ENCODE measurements at regions not wholly inside any gene's neighbourhood (a gene's known extent, or its start where the extent isn't known, plus 50 kb on each side); places are given as distances from the start of the nearest gene placed in this dataset.

DNA sequence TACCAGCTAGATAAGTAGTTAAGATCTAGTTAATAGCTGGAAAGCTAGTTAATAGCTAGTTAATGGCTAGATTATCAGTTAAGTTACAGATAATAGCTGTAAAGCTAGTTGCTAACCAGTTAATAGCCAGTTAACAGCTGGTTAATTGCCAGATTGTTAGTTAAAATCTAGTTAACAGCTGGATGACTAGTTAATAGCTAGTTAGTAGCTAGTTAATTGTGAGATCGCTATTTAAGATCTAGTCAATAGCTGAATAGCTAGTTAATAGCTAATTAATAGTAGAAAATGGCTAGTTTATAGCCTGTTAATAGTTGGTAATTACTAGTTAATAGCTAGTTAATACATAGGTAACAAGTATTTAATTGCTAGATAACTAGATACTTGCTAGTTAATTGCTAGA lies 630.5 kb upstream of the CT83 start:
- Histone ChIP-seq H3K36me3 (ENCODE audit: control insufficient read depth in 3 of 3, insufficient read depth in 2 of 3, low read depth in 1 of 3, low read length in 3 of 3) (no peaks in the 10 kb centered on the region), H3K27ac (ENCODE audit: low read depth in 1 of 3, low read length in 2 of 3) (no peak overlapping the region), H3K4me3 (ENCODE audit: low read depth in 1 of 3, low read length in 3 of 3) (no peak overlapping the region), H3K4me1 (ENCODE audit: control insufficient read depth in 3 of 3, insufficient read depth in 2 of 3, low read depth in 1 of 3, low read length in 2 of 3) (no peaks in the 10 kb centered on the region), H3K9me3 (ENCODE audit: control insufficient read depth in 2 of 2, insufficient read depth in 1 of 2, low read depth in 1 of 2, low read length in 1 of 2) (no peaks in the 10 kb centered on the region), H3K27me3 (ENCODE audit: control insufficient read depth in 3 of 3, insufficient read depth in 3 of 3, low read length in 3 of 3) (no peaks in the 10 kb centered on the region)
- 81 to 92% (median 89%) methylated on average over 1 of the region's 1 CpG for WGBS, 3 donors
- no peak for DNase-seq
- FAIRE-seq: no peak

DNA sequence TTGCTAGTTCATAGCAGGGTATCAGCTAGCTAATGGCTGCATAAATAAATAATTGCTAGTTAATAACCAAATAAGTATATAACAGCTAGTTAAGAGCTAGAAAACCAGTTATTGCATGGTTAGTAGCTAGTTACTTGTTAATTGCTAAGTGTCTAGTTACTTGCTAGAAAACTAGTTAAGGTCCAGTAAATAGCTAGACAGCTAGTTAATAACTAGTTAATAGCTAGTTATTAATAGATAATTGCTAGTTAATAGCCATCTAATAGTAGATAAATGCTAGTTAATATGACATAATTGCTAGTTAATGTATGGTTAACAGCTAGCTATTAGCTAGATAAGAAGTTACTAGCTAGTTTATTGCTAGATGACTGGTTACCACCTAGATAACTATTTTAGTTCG lies 629.9 kb upstream of the CT83 start:
- no peak for FAIRE-seq

DNA sequence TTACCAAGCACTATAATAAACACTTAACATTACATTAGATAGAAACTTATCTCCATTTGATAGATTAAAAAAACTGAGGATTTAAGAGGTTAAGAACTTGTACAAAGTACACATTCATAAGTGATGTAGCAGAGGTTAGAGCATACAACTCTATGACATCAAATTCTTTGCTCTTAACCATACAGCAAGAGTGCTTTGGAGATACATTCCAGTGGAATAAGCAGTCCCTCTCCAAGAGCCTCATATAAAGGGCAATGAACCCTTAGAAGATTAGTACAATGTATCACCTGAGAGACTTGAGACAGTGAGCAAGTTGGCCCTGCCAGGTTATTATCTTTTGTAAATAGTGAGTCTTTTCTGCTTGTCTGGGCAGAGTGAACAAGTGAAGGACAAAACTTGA lies 600.4 kb upstream of the CT83 start:
- H3K27me3 ChIP-seq (ENCODE audit: control insufficient read depth in 3 of 3, insufficient read depth in 3 of 3, low read length in 3 of 3): no peaks in the 10 kb centered on the region
- no peaks in the 10 kb centered on the region for H3K4me1 ChIP-seq (ENCODE audit: control insufficient read depth in 3 of 3, insufficient read depth in 2 of 3, low read depth in 1 of 3, low read length in 2 of 3)
- FAIRE-seq (no peak), DNase-seq (no peak)
- no peak overlapping the region for H3K4me3 ChIP-seq (ENCODE audit: low read depth in 1 of 3, low read length in 3 of 3)
- no peak overlapping the region for H3K27ac ChIP-seq (ENCODE audit: low read depth in 1 of 3, low read length in 2 of 3)
- no peaks in the 10 kb centered on the region for H3K36me3 ChIP-seq (ENCODE audit: control insufficient read depth in 3 of 3, insufficient read depth in 2 of 3, low read depth in 1 of 3, low read length in 3 of 3)
- H3K9me3 ChIP-seq (ENCODE audit: control insufficient read depth in 2 of 2, insufficient read depth in 1 of 2, low read depth in 1 of 2, low read length in 1 of 2): no peaks in the 10 kb centered on the region

More for the DNA sequence above, 629.9 kb upstream of the CT83 start:
- H3K9me3 ChIP-seq (ENCODE audit: control insufficient read depth in 2 of 2, insufficient read depth in 1 of 2, low read depth in 1 of 2, low read length in 1 of 2): no peaks in the 10 kb centered on the region
- no peak overlapping the region for H3K27ac ChIP-seq (ENCODE audit: low read depth in 1 of 3, low read length in 2 of 3)
- no peaks in the 10 kb centered on the region for H3K36me3 ChIP-seq (ENCODE audit: control insufficient read depth in 3 of 3, insufficient read depth in 2 of 3, low read depth in 1 of 3, low read length in 3 of 3)
- no peak overlapping the region for H3K4me3 ChIP-seq (ENCODE audit: low read depth in 1 of 3, low read length in 3 of 3)
- H3K4me1 ChIP-seq (ENCODE audit: control insufficient read depth in 3 of 3, insufficient read depth in 2 of 3, low read depth in 1 of 3, low read length in 2 of 3): no peaks in the 10 kb centered on the region
- no peak for DNase-seq
- WGBS, 3 donors: 32 to 73% (median 63%) methylated on average over 1 of the region's 1 CpG
- H3K27me3 ChIP-seq (ENCODE audit: control insufficient read depth in 3 of 3, insufficient read depth in 3 of 3, low read length in 3 of 3): no peaks in the 10 kb centered on the region

DNA sequence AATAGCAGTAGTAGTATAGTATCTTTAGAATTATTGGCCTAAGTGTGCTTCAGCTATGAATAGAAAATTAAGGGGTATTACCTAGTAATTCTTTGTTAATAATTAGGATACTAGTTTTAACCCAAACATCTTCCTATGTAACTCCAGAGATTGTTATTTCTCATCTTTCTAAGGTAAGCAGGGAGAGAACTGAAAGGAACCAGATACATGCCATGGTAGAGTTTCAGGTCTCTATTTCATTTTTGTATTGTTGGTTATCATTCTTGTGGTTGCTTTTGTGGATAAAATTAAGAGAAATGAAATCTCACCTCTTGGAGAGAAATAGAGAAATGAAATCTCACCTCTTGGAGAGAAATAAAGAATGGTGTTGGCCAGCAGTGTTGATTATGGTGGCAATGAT lies 597.1 kb upstream of the CT83 start:
- no peaks in the 10 kb centered on the region for H3K27me3 ChIP-seq (ENCODE audit: control insufficient read depth in 3 of 3, insufficient read depth in 3 of 3, low read length in 3 of 3)
- no peak overlapping the region for H3K4me3 ChIP-seq (ENCODE audit: low read depth in 1 of 3, low read length in 3 of 3)
- FAIRE-seq (no peak), DNase-seq (no peak)
- H3K9me3 ChIP-seq (ENCODE audit: control insufficient read depth in 2 of 2, insufficient read depth in 1 of 2, low read depth in 1 of 2, low read length in 1 of 2): no peaks in the 10 kb centered on the region
- no peak overlapping the region for H3K27ac ChIP-seq (ENCODE audit: low read depth in 1 of 3, low read length in 2 of 3)
- H3K4me1 ChIP-seq (ENCODE audit: control insufficient read depth in 3 of 3, insufficient read depth in 2 of 3, low read depth in 1 of 3, low read length in 2 of 3): no peaks in the 10 kb centered on the region
- H3K36me3 ChIP-seq (ENCODE audit: control insufficient read depth in 3 of 3, insufficient read depth in 2 of 3, low read depth in 1 of 3, low read length in 3 of 3): no peaks in the 10 kb centered on the region

DNA sequence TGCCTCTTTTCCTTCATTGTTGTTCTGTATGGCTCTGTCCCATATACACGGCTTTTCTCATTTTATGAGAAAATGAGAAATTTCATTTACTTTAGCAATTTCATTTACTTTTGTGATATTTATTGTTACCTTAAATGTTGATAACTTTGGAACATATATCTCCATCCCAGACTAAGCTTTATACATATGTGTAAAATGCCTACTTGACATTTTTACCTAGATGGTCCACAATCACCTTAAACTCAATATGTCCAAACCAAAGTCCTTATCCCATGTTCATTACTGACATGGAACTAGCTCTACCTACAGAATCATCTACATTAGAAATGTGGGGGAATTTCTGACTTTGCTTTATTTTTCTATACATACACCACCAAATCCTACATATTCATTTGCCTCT lies 590.5 kb upstream of the CT83 start:
- no peaks in the 10 kb centered on the region for H3K36me3 ChIP-seq (ENCODE audit: control insufficient read depth in 3 of 3, insufficient read depth in 2 of 3, low read depth in 1 of 3, low read length in 3 of 3)
- H3K27ac ChIP-seq (ENCODE audit: low read depth in 1 of 3, low read length in 2 of 3): no peak overlapping the region
- no peak overlapping the region for H3K4me3 ChIP-seq (ENCODE audit: low read depth in 1 of 3, low read length in 3 of 3)
- 2 to 75% (median 64%) methylated on average over 1 of the region's 1 CpG for WGBS, 3 donors
- H3K27me3 ChIP-seq (ENCODE audit: control insufficient read depth in 3 of 3, insufficient read depth in 3 of 3, low read length in 3 of 3): no peaks in the 10 kb centered on the region
- no peaks in the 10 kb centered on the region for H3K4me1 ChIP-seq (ENCODE audit: control insufficient read depth in 3 of 3, insufficient read depth in 2 of 3, low read depth in 1 of 3, low read length in 2 of 3)
- no peak for FAIRE-seq
- no peak for DNase-seq
- H3K9me3 ChIP-seq (ENCODE audit: control insufficient read depth in 2 of 2, insufficient read depth in 1 of 2, low read depth in 1 of 2, low read length in 1 of 2): no peaks in the 10 kb centered on the region

DNA sequence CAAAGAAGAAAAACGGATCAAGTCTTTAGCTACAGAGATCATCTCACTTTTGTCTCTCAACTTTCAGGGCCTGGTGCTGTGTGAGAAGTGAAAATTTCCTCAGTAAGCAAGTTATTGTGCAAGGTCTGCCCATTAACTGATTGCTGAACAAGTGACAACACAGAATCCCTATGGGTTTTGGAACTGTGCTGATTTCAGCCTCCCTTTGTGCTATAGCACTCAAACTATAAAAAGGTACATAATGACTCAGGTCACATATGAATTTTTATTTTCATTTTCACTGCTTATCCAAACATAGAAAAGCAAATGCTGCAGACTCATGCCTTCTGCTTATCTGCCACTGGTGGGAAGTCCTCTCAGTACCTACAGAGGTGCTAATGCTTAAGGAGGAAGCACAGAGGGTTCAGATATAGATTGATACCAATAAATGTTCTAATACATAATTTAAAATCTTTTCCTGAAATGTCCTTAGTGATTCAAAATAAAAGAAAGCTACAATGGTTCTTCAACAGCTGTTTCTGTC lies 576.2 kb upstream of the CT83 start:
- FAIRE-seq (no peak), DNase-seq (no peak)
- Histone ChIP-seq H3K27me3 (ENCODE audit: control insufficient read depth in 3 of 3, insufficient read depth in 3 of 3, low read length in 3 of 3) (no peaks in the 10 kb centered on the region), H3K4me3 (ENCODE audit: low read depth in 1 of 3, low read length in 3 of 3) (no peak overlapping the region), H3K9me3 (ENCODE audit: control insufficient read depth in 2 of 2, insufficient read depth in 1 of 2, low read depth in 1 of 2, low read length in 1 of 2) (no peaks in the 10 kb centered on the region), H3K4me1 (ENCODE audit: control insufficient read depth in 3 of 3, insufficient read depth in 2 of 3, low read depth in 1 of 3, low read length in 2 of 3) (no peaks in the 10 kb centered on the region), H3K27ac (ENCODE audit: low read depth in 1 of 3, low read length in 2 of 3) (no peak overlapping the region), H3K36me3 (ENCODE audit: control insufficient read depth in 3 of 3, insufficient read depth in 2 of 3, low read depth in 1 of 3, low read length in 3 of 3) (no peaks in the 10 kb centered on the region)
- 29 to 53% (median 43%) methylated on average over 1 of the region's 1 CpG for WGBS, 3 donors

DNA sequence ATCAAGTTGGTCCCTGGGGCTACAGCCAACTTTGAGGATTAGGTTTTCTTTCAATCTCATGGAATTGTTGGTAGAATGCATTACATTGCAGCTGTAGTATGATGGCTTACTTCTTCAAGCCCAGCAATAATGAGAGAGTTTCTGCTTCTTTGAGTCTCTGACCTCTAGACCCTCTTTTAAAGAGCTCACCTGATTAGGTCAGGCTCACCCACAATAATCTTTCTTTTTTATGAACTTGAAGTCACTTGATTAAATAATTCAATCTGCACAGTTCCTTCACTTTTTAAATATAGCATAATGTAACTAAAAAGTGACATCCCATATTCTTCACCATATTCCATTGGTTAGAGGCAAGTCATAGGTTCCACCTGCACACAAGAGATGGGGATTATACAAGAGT lies 547.5 kb upstream of the CT83 start:
- H3K4me1 ChIP-seq (ENCODE audit: control insufficient read depth in 3 of 3, insufficient read depth in 2 of 3, low read depth in 1 of 3, low read length in 2 of 3): no peaks in the 10 kb centered on the region
- no peak overlapping the region for H3K27ac ChIP-seq (ENCODE audit: low read depth in 1 of 3, low read length in 2 of 3)
- FAIRE-seq: no peak
- no peak overlapping the region for H3K4me3 ChIP-seq (ENCODE audit: low read depth in 1 of 3, low read length in 3 of 3)
- no peak for DNase-seq
- no peaks in the 10 kb centered on the region for H3K27me3 ChIP-seq (ENCODE audit: control insufficient read depth in 3 of 3, insufficient read depth in 3 of 3, low read length in 3 of 3)
- H3K36me3 ChIP-seq (ENCODE audit: control insufficient read depth in 3 of 3, insufficient read depth in 2 of 3, low read depth in 1 of 3, low read length in 3 of 3): no peaks in the 10 kb centered on the region
- no peaks in the 10 kb centered on the region for H3K9me3 ChIP-seq (ENCODE audit: control insufficient read depth in 2 of 2, insufficient read depth in 1 of 2, low read depth in 1 of 2, low read length in 1 of 2)

DNA sequence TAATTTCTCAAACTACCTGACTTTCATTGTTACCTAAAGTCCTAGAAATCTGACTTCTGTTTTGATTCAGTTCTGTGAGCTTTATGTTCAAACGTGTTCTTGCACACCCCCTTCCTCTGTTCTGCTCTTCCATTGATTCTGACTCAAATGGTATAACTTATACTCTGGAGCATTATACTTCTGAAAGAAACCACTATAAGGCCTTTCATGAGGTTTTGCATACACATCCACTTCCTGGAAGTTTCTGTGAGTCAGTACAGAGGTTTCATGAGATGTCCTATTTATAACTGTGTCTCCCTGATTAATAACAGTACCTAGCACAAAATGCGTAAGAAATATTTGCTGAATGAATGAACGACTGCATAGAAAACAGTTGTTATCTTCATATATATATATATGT lies 540.2 kb upstream of the CT83 start:
- Histone ChIP-seq H3K27ac (ENCODE audit: low read depth in 1 of 3, low read length in 2 of 3) (no peak overlapping the region), H3K4me1 (ENCODE audit: control insufficient read depth in 3 of 3, insufficient read depth in 2 of 3, low read depth in 1 of 3, low read length in 2 of 3) (no peaks in the 10 kb centered on the region), H3K36me3 (ENCODE audit: control insufficient read depth in 3 of 3, insufficient read depth in 2 of 3, low read depth in 1 of 3, low read length in 3 of 3) (no peaks in the 10 kb centered on the region), H3K9me3 (ENCODE audit: control insufficient read depth in 2 of 2, insufficient read depth in 1 of 2, low read depth in 1 of 2, low read length in 1 of 2) (no peaks in the 10 kb centered on the region), H3K4me3 (ENCODE audit: low read depth in 1 of 3, low read length in 3 of 3) (no peak overlapping the region), H3K27me3 (ENCODE audit: control insufficient read depth in 3 of 3, insufficient read depth in 3 of 3, low read length in 3 of 3) (no peaks in the 10 kb centered on the region)
- no peak for FAIRE-seq
- no peak for DNase-seq
- 48 to 56% (median 48%) methylated on average over 3 of the region's 3 CpGs for WGBS, 3 donors

DNA sequence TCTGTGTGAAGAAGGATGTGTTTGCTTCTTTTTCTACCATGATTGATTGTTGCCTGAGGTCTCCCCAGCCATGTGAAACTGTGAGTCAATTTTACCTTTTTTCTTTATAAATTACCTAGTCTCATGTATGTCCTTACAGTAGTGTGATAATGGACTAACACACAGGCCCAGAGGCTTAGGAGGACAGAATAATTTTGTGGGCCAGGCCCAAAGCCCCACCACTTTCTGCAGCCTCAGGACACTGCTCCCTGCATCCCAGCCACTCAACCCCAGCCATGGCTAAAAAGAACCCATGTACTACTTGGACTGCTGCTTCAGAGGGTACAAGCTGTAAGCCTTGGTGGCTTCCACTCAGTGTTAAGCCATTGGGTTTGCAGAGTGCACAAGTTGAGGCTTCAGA lies 512.7 kb upstream of the CT83 start:
- Histone ChIP-seq H3K4me3 (ENCODE audit: low read depth in 1 of 3, low read length in 3 of 3) (no peak overlapping the region), H3K36me3 (ENCODE audit: control insufficient read depth in 3 of 3, insufficient read depth in 2 of 3, low read depth in 1 of 3, low read length in 3 of 3) (no peaks in the 10 kb centered on the region), H3K9me3 (ENCODE audit: control insufficient read depth in 2 of 2, insufficient read depth in 1 of 2, low read depth in 1 of 2, low read length in 1 of 2) (peaks cover 0 to 12% of the 10 kb centered on the region in 2 donors), H3K4me1 (ENCODE audit: control insufficient read depth in 3 of 3, insufficient read depth in 2 of 3, low read depth in 1 of 3, low read length in 2 of 3) (no peaks in the 10 kb centered on the region), H3K27me3 (ENCODE audit: control insufficient read depth in 3 of 3, insufficient read depth in 3 of 3, low read length in 3 of 3) (no peaks in the 10 kb centered on the region), H3K27ac (ENCODE audit: low read depth in 1 of 3, low read length in 2 of 3) (no peak overlapping the region)
- FAIRE-seq (no peak), DNase-seq (no peak)
